DMS53 treated with DMSO at 0.1 percent for 48 hours (cell line): ENCODE measurements at regions not wholly inside any gene's neighbourhood (a gene's known extent, or its start where the extent isn't known, plus 50 kb on each side); places are given as distances from the start of the nearest gene placed in this dataset.

Experiments used
- DNase-seq: peaks from one replicate; lab custom pipeline; 2025; ENCODE audit not compliant: unreplicated experiment; lab: John Stamatoyannopoulos, UW

DNA sequence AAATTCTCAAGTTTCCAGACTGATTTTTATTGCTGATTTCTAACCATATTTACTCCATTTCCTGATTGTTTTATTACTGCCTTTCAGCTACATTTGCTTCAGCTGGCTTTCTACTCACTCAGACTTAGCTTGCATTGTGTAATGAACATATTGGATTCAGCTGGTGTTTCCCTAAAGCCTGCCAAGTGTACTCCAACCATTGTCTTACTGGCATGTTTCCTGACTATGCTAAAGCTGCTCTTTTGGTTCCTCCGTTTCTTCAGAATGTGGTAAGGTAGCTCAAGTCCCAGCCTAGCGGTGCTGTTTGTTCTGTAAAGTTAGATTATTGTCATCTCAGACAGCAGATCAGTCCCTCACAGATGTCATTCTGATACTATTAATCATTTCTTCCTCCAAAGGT is 53.1 kb upstream of the GLRA2 start:
- DNase-seq, result no peak

DNA sequence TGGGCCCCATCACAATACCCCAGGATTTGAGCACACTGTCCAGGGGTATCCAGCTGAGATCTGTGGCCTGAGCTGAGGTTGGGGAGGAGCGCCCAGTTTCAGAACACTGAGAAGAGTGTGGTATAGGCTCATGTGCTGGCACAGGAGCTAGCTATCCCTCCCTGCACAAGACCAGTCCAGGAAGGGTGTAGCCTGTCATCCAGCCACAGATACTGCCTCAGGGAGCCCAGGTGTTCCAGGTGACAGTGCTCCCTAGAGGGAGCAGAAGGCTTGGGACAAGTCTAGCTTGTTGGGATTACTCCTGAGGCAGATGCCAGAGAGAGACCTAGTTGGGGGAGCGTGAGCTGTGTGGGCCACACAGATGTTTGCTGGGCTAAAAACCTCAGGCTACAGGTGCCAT is 79.6 kb upstream of the GLRA2 start:
- no peak for DNase-seq

DNA sequence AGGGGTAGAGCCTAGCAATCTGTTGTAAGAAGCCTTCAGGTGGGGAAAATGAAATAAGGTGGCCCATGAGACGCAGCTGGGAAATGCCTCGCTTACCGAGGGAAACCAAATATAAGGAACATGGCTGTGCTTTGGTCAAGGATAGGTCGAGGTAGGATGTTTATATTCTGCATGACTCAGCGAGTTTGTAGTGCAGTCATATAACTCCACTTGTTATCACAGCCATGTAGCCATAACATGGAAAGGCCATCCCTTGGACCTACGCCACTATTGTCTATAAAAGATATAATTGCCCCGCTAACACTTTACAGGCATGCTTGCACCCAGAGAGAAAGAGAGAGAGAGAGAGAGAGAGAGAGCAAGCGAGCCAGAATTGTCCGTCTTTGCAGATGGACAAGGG is 80.9 kb upstream of the GLRA2 start:
- no peak for DNase-seq

DNA sequence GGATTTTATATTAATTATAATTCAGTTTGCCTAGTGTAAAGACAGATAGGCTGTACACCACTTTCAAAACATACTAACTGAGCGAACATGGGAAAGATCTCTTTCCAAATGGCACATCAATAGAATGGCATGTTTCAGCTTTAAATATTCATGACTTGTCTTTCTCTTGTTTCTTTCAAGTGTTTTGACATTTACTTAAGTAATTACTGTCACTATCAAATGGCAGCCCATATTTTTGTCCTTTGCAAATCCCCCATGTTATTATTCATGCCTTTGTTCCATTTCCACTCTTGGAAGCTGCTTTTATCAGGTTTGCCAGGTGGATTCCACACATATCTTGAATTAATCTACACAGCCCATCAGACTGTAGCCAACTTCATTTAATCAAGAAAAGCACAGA is 89.2 kb upstream of the GLRA2 start:
- DNase-seq, result no peak

DNA sequence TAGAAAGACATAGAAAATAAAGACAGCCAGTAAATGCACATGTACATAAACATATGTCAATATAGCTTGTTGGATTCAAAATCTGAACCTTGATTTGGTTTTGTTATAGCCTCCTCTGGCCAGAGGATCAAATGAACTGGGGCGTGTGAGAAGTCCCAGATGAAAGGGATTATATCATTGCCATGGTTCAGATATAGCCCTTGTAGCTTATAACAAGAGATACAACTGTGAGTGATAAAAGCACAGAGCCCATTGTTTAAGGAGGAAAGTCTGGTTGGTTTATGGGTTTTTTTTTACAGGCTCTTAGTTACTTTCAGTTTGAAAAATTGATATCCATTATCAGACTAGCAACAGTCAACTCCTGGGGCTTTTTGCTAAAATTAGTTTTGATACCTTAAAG is 101.7 kb upstream of the GLRA2 start:
- DNase-seq, result no peak

DNA sequence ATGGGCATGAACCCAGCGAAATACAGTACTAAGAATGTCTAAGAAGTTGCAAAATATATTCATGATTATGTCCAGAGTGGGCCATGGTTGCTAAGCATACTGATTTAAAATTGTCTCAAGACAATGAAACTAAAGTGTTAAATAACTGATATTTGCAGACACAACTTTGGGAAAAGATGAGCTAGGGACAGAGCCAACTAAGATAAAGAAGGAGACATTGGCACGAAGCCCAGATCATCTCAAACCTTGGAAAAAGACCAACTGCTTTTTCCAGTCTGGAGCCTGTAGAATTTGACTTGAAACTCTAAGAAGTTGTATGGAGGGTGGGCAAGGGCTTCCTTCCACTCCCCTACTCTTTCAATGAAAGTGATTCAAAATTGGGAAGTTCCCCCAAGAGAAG is 108.5 kb upstream of the GLRA2 start:
- DNase-seq, result no peak

DNA sequence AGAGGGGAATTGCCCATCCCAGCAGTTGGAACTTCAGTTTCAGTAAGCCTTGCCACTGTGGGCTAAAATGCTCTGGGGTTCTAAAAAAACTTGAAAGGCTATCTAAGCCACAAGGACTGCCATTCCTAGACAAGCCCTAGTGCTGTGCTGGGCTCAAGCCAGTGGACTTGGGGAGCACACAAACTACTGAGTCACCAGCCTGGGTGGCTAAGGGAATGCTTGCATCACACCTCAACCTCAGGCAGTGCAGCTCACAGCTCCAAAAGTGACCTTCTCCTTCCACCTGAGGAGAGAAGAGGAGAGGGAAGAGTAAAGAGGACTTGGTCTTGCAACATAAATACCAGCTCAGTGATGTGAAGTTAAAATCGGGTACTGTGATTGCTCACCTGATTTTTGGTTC is 116.7 kb upstream of the GLRA2 start:
- no peak for DNase-seq

DNA sequence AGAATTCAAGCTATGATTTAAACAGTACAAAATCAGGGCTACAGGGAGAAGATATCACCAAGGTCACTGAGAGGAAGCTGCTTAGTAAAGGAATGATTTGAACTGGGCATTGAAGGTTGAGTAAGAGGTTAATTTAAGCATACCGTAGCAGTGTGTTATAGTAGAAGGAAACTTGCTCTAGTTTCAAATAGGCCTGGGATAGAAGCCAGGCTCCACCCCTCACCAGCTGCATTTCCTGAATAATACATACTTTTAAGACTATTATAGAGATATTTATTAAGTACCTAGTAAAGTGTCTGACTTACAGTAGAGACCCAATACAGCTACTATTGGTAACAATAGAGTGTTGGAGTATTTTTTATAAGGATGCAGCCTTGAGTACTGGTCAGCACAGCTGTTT is 118.0 kb upstream of the GLRA2 start:
- no peak for DNase-seq

DNA sequence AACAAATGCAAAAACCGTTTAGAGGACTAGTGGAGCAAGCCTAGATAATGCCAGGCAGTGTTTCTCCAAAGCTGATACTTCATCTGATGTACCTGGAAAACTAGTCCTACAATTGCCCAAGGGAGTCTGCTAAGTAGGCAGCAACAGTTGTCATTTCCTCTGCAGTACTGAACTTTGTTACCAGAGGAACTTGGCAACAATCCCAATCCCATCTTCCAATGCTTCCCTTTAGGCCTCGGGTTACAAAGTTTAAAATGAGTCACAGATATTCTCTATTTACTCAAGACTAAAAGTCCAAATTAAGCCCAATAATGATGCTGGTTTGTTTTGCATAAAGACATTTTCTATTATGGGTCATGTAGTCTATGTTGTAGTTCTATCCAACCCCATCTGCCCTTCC is 120.0 kb upstream of the GLRA2 start:
- no peak for DNase-seq

DNA sequence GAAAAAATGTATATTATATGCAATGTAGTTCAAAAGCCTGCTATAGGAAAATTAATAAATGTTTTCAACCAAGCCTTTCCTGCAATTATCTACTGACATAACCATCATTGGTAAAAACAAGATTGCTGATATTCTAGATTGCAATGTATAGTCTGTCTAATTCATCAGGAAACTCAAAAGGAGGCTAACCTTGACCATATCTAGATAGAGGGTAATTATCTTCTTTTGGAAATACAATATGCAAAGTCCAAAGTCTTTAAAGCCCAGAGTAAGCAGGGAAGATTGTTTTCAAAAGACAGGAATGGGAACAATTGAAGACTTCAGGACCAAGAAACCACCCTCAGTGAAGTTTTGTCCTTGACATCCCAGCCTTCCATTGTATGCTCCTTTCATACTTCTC is 123.1 kb upstream of the GLRA2 start:
- no peak for DNase-seq

DNA sequence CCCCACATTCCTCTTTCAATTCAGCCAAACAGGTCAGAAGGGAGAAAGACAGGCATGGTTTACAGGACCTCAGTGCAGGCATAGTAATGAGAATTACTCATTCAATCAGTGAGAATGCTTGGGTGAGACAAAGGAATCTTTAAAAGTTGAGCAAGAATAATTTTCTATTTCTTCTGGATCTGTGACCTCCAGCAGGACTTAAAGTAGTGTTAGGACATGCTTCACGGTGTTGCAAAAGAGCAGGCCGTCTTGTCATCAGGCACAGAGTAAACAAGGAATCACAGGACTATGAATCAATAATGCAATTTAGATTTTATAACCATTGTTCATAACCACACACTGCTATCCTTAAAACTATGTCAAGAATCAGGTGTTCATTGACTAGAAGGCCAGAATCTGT is 130.6 kb upstream of the GLRA2 start:
- DNase-seq, result no peak

DNA sequence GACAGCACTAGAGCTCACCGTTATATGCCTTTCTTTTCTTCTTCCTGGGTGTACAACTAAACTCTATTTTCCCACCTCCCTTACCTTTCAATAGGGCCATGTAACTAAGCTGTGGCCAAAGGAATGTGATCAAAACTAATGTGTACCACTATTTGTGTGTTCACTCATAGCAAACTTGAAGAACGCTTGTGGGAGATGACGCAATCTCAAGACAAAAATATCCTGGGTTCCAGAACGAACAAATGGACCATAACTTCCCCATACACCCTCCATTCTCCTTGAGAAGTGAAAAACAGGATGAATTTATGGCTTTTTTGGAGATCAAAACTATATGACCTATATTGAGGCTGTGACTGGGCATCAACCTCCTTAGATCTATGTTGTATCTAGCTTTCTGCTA is 139.7 kb upstream of the GLRA2 start:
- DNase-seq, result no peak

DNA sequence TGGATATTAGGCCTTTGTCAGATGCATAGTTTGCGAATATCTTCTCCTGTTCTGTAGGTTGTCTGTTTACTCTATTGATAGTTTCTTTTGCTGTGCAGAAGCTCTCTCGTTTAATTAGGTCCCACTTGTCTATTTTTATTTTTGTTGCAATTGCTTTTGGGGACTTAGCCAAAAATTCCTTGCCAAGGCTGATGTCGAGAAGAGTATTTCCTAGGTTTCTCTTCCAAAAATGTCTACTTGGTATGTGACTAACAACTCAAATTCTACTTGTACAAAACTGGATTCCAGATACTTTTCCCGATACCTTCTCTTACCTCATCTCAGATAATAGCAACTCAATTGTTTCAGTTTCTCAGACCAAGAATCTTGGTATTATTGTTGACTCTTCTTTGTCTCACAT is 142.4 kb upstream of the GLRA2 start:
- no peak for DNase-seq

DNA sequence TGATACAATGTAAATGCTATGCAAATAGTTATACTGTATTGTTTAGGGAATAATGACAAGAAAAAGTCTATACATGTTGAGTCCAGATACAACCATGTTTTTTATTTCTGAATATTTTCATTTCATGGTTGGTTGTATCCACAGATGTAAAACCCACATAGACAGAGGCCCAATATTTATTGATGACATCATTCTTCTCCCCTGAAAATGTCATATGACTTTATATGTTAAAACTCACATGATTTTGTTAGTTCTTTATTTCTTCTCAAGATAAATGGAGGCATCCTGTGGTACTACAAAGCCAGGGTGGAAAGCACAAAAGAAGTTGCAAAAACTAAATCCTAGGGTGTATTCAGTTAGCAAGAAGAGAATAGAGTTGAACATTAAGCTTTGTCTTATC is 149.3 kb upstream of the GLRA2 start:
- DNase-seq, result no peak

DNA sequence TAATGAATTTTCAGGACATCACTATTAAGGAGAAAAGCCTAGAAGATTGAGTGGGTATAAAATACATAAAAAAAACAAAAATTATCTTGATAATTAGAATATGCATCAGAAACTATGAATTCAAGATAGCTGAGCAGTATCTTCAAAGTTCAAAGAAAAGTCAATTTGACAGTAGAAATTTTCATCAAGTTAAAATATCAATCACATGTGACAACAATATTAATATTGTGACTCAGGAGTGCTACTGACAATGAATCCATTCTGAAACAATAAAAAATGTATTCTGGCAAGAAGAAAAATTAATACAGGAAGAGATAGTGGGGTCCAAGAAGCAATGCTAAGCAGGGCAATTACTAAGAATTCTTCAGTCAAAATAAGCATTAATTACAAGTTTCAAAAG is 151.9 kb upstream of the GLRA2 start:
- no peak for DNase-seq

DNA sequence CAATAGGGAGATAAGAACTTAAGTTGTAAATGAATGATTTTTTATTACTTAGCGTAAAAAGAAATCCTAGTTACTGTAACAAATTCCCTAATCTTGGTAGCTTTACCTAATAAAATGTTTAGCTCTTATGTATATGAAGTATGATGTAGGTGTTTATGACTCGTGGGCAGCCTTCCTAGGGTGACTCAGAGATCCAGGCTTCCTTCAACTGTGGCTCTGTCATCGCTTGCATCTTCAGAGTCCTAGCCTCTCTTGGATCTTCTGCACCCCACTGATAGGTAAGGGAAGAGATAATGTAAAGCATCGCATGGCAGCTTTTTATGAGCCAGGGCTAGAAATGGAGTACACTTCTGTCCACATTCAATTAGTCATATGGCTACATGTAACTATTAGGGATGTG is 165.6 kb upstream of the GLRA2 start:
- DNase-seq, result no peak

DNA sequence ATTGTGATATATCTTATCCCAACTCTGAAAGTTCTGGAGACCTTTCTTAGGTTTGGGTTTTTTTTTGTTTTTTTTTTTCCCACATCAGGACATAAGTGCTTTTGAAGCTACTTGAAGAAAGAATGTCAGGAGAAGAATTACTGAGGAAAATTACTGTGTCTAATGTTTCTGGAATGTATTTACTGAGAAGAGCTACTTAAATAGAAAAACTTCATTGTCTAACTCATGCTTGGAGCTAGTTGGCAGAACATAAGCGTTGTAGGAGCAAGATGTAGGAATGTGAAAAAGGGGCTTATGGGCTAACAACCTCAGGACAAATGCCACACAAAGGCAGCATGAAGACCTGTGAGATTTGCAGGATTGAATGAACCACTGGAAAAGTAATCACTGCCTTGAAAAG is 166.6 kb upstream of the GLRA2 start:
- DNase-seq, result no peak

DNA sequence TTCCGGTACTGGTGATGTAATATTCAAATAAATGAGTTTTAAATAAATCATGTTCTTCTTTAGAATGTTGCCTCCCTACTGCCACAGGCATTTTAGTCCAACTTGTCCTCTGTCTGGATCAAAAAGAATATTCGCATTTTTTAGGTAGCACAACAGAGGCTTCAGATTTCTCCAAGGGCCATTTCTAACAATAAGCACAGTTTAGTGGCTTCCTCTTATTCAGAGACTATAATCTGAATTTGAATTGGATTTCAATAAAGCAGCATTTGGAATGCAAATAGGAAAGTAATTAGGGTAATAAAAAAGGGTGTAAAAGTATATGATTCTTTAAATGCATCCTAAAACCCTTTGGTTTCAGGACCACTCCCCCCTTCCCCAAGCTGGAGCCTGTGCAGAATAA is 167.9 kb upstream of the GLRA2 start:
- DNase-seq, result no peak

DNA sequence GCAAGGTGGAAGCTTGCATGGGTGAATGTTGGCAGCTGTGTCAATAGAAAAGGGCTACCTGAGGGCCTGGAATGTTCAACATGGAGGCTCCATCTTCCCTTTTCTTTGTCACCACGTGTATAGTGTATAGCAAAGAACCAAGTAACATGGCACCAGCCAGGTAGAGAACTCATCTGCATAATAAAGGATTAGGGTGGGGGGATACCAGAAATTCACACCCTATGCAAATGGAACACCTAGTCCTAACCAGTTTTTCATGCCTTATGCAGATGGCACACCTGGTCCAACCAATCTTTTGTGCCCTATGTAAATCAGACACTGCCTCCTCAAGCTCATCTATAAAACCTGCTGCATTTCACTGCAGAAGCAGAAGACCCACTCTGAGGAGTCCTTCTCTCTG is 169.6 kb upstream of the GLRA2 start:
- no peak for DNase-seq

DNA sequence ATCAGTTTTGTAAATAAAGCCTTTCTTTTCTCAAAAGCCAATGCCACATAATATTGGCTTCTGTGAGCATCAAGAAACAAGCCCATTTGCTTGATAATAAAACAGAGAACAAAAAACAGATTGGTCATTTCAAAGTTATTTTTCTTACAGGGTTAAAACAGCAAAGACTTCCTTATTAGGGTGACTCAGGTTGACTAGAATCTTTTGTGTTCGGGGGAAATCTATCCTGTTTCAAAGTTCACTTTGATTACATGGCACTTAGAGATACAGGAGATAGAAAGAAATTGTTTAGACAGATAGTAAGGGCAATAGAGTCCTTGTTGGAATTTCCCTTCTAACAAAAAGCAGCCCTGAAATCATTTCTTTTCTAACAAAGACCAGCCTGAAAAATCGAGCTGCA is 170.0 kb upstream of the GLRA2 start:
- DNase-seq, result no peak

DNA sequence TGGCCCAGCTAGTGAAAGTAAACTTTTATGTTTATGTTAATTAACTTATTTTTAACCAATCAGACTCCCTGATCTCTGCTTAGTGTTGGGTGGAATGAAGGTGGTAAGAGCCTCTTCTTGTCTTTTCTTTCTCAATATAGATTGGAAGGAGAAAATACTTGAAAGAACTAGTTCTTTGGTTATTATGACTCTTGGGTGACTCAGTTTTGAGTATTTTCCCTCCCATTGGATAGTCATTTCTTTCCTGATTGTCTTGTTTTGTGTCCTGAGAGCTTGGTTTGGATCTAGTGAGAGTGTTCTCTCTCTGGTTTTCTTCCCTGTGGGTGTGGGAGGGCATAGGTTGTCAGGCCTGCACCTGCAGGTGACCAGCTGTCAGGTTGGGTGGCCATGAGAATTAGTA is 172.0 kb upstream of the GLRA2 start:
- no peak for DNase-seq

DNA sequence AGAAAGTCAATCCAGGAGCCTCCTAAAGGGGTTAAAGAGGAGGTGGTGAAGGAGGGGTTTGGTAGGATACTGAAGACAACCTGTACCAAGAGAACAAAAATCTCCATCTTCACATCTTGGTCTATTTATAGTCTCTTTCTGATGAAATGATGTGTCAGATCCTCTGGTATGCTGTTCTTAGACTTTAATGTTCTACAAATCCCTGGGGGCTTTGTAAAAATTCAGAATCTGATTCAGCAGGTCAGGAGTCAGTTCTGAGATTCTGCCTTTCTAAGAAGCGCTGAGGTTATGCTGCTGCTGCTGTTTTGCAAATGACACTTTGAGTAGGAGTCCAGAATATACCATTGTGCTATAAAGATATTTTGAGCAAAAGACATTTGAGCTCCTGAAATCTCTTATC is 172.9 kb upstream of the GLRA2 start:
- no peak for DNase-seq

DNA sequence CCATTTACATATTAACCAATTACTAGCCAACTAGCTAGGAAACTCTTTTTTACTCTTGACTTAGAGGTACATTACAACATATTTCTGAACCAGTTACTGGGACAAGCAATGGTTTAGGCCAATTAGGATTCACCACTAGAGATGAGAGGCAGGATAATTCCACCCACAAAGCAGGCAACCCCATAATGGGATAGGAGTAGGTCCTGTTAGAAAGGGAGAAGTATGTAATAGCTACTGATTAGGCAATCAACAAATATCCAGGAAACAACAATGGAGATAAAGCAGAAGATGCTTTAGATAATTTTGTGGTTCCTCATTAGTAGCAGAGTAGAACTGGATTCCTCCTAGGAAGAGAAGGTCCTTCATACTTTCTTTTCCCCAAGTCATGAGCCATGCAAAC is 173.8 kb upstream of the GLRA2 start:
- no peak for DNase-seq

DNA sequence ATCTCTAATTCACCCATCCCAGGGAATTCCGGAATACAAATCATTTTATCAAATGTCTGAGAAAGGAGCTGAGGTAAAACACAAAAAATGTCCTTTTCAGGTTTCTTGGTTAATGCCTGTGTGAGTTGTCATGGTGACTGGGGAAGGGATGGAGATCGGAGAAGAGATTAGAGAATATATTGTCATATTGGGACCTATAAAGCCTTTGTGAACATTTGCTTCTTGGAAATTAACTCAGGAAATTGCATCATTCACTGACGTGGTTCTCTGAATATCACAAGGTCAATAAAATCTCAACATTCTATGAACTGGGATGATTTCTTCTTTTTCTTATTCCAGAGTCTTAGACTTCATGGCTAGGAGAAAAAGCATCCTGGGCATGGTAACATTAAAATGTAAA is 174.8 kb upstream of the GLRA2 start:
- DNase-seq, result no peak
